WTC11 (cell line): ENCODE measurements at regions not wholly inside any gene's neighbourhood (a gene's known extent, or its start where the extent isn't known, plus 50 kb on each side); places are given as distances from the start of the nearest gene placed in this dataset.
A peak's percentile ranks its signal among the peaks of the same experiment; 100 is the strongest.

ENCODE experiments used
- ATAC-seq: fragments of 200-7000 bp; cut with Tn5 transposase; 2 replicates; pipeline ENCODE4 v1.10.0; 2021; ENCODE audit warnings: mild to moderate bottlenecking, moderate library complexity
- CTCF ChIA-PET: fragments of 300-600 bp; sonication (Branson Sonifier 250); formaldehyde crosslinking; loops from one replicate; lab custom pipeline; 2021; ENCODE audit warnings: antibody characterized with exemption; lab: Charles Lee
- POLR2A ChIA-PET: fragments of 350-600 bp; sonication (Branson Sonifier 250); formaldehyde crosslinking; loops from one replicate; lab custom pipeline; 2021; ENCODE audit warnings: antibody characterized with exemption; lab: Charles Lee
- DNase-seq: peaks from one replicate; pipeline ENCODE4 v3.0.0; 2021; ENCODE audit warnings: low spot score
- H3K27ac Mint-ChIP-seq: 2 replicates; pipeline ENCODE4 v1.8.0; 2021; ENCODE audit warnings: mixed read lengths
- H3K27me3 Mint-ChIP-seq: 2 replicates; pipeline ENCODE4 v1.8.0; 2021; ENCODE audit warnings: low read depth, mild to moderate bottlenecking, moderate library complexity, mixed read lengths
- H3K36me3 Mint-ChIP-seq: 2 replicates; pipeline ENCODE4 v1.8.0; 2021; ENCODE audit warnings: mixed read lengths
- H3K4me1 Mint-ChIP-seq: 2 replicates; pipeline ENCODE4 v1.8.0; 2022; ENCODE audit warnings: mixed read lengths
- H3K4me3 Mint-ChIP-seq: 2 replicates; pipeline ENCODE4 v1.8.0; 2021; ENCODE audit warnings: mild to moderate bottlenecking, moderate library complexity, mixed read lengths
- H3K9me3 Mint-ChIP-seq: 2 replicates; pipeline ENCODE4 v1.8.0; 2021; ENCODE audit warnings: mixed read lengths
- ATF1 ChIP-seq: sonication (generic); formaldehyde crosslinking; IDR thresholded peaks from 2 replicates; pipeline ENCODE4 v1.8.1; 2023; ENCODE audit warnings: mild to moderate bottlenecking, moderate library complexity, missing genetic modification reagents
- FOXP1 ChIP-seq: sonication (generic); formaldehyde crosslinking; IDR thresholded peaks from 2 replicates; pipeline ENCODE4 v1.8.0; 2022; ENCODE audit warnings: missing genetic modification reagents, mild to moderate bottlenecking, moderate library complexity, borderline replicate concordance
- MXD4 ChIP-seq: fragments of 250-450 bp; sonication (Bioruptor Pico); IDR thresholded peaks from 2 replicates; pipeline ENCODE4 v1.8.0; 2021; ENCODE audit warnings: mild to moderate bottlenecking, moderate library complexity, borderline replicate concordance
- NFYB ChIP-seq: sonication (generic); formaldehyde crosslinking; conservative IDR thresholded peaks from 2 replicates; pipeline ENCODE4 v1.8.0; 2022; ENCODE audit warnings: low read depth, missing genetic modification reagents
- SMAD3 ChIP-seq: sonication (generic); formaldehyde crosslinking; IDR thresholded peaks from 2 replicates; pipeline ENCODE4 v1.8.0; 2022; ENCODE audit warnings: missing genetic modification reagents, mild to moderate bottlenecking, borderline replicate concordance
- SP1 ChIP-seq: sonication (generic); formaldehyde crosslinking; conservative IDR thresholded peaks from 2 replicates; pipeline ENCODE4 v1.8.1; 2022; ENCODE audit warnings: missing genetic modification reagents
- TCF7 ChIP-seq: sonication (generic); formaldehyde crosslinking; IDR thresholded peaks from 2 replicates; pipeline ENCODE4 v1.8.0; 2022; ENCODE audit warnings: mild to moderate bottlenecking, low read depth, missing genetic modification reagents, moderate library complexity
- TEAD1 ChIP-seq: sonication (generic); formaldehyde crosslinking; IDR thresholded peaks from 2 replicates; pipeline ENCODE4 v1.8.0; 2022; ENCODE audit warnings: mild to moderate bottlenecking, missing genetic modification reagents
- ZNF263 ChIP-seq: sonication (generic); formaldehyde crosslinking; IDR thresholded peaks from 2 replicates; pipeline ENCODE4 v1.8.1; 2022; ENCODE audit warnings: low read depth, mild to moderate bottlenecking, moderate library complexity, missing genetic modification reagents
- TF ChIP-seq, protein P1 (sequence below): sonication (generic); formaldehyde crosslinking; IDR thresholded peaks from 2 replicates; pipeline ENCODE4 v1.8.0; 2022; ENCODE audit warnings: mild to moderate bottlenecking, missing genetic modification reagents
- TF ChIP-seq, protein P2 (sequence below): sonication (generic); formaldehyde crosslinking; IDR thresholded peaks from 2 replicates; pipeline ENCODE4 v1.8.1; 2022; ENCODE audit warnings: low read depth, mild to moderate bottlenecking, moderate library complexity, missing genetic modification reagents, borderline replicate concordance
- TF ChIP-seq, protein P3 (sequence below): sonication (generic); formaldehyde crosslinking; IDR thresholded peaks from 2 replicates; pipeline ENCODE4 v1.8.0; 2022; ENCODE audit warnings: missing genetic modification reagents
- TF ChIP-seq, protein P4 (sequence below): sonication (generic); formaldehyde crosslinking; IDR thresholded peaks from 2 replicates; pipeline ENCODE4 v1.8.0; 2022; ENCODE audit warnings: mild to moderate bottlenecking, missing genetic modification reagents
- TF ChIP-seq, protein P5 (sequence below): sonication (generic); formaldehyde crosslinking; IDR thresholded peaks from 2 replicates; pipeline ENCODE4 v1.8.1; 2023; ENCODE audit warnings: mild to moderate bottlenecking, missing genetic modification reagents
- TF ChIP-seq, protein P6 (sequence below): sonication (generic); formaldehyde crosslinking; IDR thresholded peaks from 2 replicates; pipeline ENCODE4 v1.8.0; 2022; ENCODE audit warnings: mild to moderate bottlenecking, missing genetic modification reagents

DNA sequence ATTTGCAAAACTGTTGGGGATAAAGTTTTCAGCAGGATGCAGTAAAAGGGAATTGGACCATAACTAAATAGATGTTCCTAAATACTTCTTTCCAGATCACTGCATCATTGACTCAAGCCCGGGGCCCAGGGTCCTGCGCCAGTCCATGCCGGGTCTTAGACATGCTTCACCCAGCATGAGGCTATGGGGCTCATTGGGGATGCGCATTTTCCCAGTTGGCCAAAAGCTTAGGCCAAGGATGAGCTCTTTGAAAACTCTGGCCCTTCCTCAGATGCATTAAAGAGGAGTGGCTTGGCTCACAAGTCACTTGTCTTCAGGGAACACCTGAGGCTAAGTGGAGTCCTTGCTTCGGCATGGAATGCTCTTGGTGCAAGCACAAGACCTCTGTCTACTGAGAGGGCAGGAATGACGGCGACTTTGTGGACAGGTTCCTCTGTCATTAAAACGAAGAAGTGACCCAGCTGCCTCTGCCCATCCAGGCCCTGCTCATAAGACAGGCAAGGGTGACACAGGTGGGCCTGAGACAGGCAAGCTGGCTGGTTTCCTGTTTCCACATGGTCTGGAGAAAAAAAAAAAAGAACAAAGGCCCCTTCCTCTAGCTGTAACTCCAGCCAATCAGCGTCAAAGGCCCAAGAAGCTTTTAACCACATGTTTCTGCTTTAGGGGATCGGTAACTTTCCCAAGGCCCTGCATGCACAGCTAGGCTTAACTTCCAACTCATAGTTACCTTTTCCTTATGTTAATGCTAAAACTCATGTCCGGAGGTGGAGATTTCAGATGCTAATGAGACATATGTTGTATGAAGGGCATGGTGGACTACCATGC, 81.4 kb upstream of the CDH4 start:
- H3K4me1 Mint-ChIP-seq: peaks cover 34% of the 10 kb centered on the region
- CTCF ChIA-PET: interaction anchor here (2.2 kb wide), 1 partner anchor 58 kb away, joined by 8 read pairs; no protein-coding TSS in a partner anchor

DNA sequence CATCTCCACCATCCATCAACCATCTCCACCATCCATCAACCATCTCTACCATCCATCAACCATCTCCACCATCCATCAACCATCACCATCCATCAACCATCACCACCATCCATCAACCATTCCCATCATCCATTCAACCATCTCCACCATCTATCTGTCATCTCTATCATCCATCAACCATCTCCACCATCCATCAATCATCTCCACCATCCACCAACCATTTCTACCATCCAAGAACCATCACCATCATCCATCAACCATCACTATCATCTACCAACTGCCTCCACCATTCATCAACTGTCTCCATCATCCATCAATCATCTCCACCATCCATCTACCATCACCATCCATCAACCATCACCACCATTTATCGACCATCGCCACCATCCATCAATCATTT, 78.8 kb upstream of the CDH4 start:
- no peak overlapping the region for H3K4me3 Mint-ChIP-seq
- ATAC-seq (no peak), DNase-seq (no peak)
- H3K36me3 Mint-ChIP-seq: peaks cover 6% of the 10 kb centered on the region
- ChIA-PET POLR2A (no interaction called here), CTCF (interaction anchor here (1.0 kb wide), 1 partner anchor 56 kb away, joined by 3 read pairs; no protein-coding TSS in a partner anchor)
- TF ChIP-seq, protein P1, sequence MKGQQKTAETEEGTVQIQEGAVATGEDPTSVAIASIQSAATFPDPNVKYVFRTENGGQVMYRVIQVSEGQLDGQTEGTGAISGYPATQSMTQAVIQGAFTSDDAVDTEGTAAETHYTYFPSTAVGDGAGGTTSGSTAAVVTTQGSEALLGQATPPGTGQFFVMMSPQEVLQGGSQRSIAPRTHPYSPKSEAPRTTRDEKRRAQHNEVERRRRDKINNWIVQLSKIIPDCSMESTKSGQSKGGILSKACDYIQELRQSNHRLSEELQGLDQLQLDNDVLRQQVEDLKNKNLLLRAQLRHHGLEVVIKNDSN (CRISPR knock-in tag): no peak
- no peak overlapping the region for H3K27ac Mint-ChIP-seq
- H3K9me3 Mint-ChIP-seq: peaks cover 9% of the 10 kb centered on the region
- peaks cover 26% of the 10 kb centered on the region for H3K4me1 Mint-ChIP-seq
- H3K27me3 Mint-ChIP-seq: peaks cover 34% of the 10 kb centered on the region

More for the DNA sequence above, 81.4 kb upstream of the CDH4 start:
- peak; percentile 59 for DNase-seq
- peaks cover 13% of the 10 kb centered on the region for H3K9me3 Mint-ChIP-seq
- POLR2A ChIA-PET: interaction anchor here (0.5 kb wide), 1 partner anchor 11 kb away, joined by 3 read pairs; no protein-coding TSS in a partner anchor
- TF ChIP-seq ATF1 (CRISPR knock-in tag): no peak
- TF ChIP-seq, protein P2, sequence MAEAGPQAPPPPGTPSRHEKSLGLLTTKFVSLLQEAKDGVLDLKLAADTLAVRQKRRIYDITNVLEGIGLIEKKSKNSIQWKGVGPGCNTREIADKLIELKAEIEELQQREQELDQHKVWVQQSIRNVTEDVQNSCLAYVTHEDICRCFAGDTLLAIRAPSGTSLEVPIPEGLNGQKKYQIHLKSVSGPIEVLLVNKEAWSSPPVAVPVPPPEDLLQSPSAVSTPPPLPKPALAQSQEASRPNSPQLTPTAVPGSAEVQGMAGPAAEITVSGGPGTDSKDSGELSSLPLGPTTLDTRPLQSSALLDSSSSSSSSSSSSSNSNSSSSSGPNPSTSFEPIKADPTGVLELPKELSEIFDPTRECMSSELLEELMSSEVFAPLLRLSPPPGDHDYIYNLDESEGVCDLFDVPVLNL (CRISPR knock-in tag): no peak
- TF ChIP-seq, protein P3, sequence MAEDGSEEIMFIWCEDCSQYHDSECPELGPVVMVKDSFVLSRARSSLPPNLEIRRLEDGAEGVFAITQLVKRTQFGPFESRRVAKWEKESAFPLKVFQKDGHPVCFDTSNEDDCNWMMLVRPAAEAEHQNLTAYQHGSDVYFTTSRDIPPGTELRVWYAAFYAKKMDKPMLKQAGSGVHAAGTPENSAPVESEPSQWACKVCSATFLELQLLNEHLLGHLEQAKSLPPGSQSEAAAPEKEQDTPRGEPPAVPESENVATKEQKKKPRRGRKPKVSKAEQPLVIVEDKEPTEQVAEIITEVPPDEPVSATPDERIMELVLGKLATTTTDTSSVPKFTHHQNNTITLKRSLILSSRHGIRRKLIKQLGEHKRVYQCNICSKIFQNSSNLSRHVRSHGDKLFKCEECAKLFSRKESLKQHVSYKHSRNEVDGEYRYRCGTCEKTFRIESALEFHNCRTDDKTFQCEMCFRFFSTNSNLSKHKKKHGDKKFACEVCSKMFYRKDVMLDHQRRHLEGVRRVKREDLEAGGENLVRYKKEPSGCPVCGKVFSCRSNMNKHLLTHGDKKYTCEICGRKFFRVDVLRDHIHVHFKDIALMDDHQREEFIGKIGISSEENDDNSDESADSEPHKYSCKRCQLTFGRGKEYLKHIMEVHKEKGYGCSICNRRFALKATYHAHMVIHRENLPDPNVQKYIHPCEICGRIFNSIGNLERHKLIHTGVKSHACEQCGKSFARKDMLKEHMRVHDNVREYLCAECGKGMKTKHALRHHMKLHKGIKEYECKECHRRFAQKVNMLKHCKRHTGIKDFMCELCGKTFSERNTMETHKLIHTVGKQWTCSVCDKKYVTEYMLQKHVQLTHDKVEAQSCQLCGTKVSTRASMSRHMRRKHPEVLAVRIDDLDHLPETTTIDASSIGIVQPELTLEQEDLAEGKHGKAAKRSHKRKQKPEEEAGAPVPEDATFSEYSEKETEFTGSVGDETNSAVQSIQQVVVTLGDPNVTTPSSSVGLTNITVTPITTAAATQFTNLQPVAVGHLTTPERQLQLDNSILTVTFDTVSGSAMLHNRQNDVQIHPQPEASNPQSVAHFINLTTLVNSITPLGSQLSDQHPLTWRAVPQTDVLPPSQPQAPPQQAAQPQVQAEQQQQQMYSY (CRISPR knock-in tag): peak; percentile 99
- peak; percentile 42 for TF ChIP-seq NFYB (CRISPR knock-in tag)
- TF ChIP-seq MXD4: no peak
- TF ChIP-seq, protein P4, sequence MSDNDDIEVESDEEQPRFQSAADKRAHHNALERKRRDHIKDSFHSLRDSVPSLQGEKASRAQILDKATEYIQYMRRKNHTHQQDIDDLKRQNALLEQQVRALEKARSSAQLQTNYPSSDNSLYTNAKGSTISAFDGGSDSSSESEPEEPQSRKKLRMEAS (CRISPR knock-in tag): peak; percentile 73
- TF ChIP-seq FOXP1 (CRISPR knock-in tag): no peak
- peak; percentile 27; the same call in 1 of the 2 replicates for TF ChIP-seq TEAD1 (CRISPR knock-in tag)
- TF ChIP-seq, protein P5, sequence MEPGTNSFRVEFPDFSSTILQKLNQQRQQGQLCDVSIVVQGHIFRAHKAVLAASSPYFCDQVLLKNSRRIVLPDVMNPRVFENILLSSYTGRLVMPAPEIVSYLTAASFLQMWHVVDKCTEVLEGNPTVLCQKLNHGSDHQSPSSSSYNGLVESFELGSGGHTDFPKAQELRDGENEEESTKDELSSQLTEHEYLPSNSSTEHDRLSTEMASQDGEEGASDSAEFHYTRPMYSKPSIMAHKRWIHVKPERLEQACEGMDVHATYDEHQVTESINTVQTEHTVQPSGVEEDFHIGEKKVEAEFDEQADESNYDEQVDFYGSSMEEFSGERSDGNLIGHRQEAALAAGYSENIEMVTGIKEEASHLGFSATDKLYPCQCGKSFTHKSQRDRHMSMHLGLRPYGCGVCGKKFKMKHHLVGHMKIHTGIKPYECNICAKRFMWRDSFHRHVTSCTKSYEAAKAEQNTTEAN: no peak
- no peak for TF ChIP-seq SMAD3
- TF ChIP-seq TCF7 (CRISPR knock-in tag): no peak
- TF ChIP-seq, protein P6, sequence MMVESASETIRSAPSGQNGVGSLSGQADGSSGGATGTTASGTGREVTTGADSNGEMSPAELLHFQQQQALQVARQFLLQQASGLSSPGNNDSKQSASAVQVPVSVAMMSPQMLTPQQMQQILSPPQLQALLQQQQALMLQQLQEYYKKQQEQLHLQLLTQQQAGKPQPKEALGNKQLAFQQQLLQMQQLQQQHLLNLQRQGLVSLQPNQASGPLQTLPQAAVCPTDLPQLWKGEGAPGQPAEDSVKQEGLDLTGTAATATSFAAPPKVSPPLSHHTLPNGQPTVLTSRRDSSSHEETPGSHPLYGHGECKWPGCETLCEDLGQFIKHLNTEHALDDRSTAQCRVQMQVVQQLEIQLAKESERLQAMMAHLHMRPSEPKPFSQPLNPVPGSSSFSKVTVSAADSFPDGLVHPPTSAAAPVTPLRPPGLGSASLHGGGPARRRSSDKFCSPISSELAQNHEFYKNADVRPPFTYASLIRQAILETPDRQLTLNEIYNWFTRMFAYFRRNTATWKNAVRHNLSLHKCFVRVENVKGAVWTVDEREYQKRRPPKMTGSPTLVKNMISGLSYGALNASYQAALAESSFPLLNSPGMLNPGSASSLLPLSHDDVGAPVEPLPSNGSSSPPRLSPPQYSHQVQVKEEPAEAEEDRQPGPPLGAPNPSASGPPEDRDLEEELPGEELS: no peak
- TF ChIP-seq SP1 (CRISPR knock-in tag): peak; percentile 43; the same call in 1 of the 2 replicates
- TF ChIP-seq ZNF263: no peak
- H3K36me3 Mint-ChIP-seq: peaks cover 6% of the 10 kb centered on the region
- peak; percentile 91 for ATAC-seq
- H3K27ac Mint-ChIP-seq: peak overlapping the region; percentile 78
- no peak overlapping the region for H3K4me3 Mint-ChIP-seq
- peaks cover 39% of the 10 kb centered on the region for H3K27me3 Mint-ChIP-seq
